SK-N-SH (cell line): ENCODE measurements at regions not wholly inside any gene's neighbourhood (a gene's known extent, or its start where the extent isn't known, plus 50 kb on each side); places are given as distances from the start of the nearest gene placed in this dataset.

Experiments
- CTCF ChIA-PET: fragments of 300-600, 350-600 bp; formaldehyde crosslinking; extraction: SDS; loops from one replicate; lab custom pipeline; 2021; lab: Yijun Ruan, JAX
- POLR2A ChIA-PET: fragments of 350-600 bp; sonication (Branson Sonifier 250); formaldehyde crosslinking; extraction: SDS; loops from one replicate; lab custom pipeline; 2020; ENCODE audit warnings: antibody characterized with exemption, inconsistent platforms; lab: Yijun Ruan, JAX
- DNase-seq: peaks from one replicate; pipeline ENCODE4 v3.0.0; 2012
- H2AFZ ChIP-seq: fragments of 200-600 bp; sonication (generic); 2 replicates; pipeline ENCODE4 v1.8.1; 2016; ENCODE audit warnings: antibody characterized with exemption, mild to moderate bottlenecking, low read depth
- H3F3A ChIP-seq: fragments of 200-600 bp; sonication (generic); replicated peaks from 2 replicates; pipeline ENCODE3; 2016; ENCODE audit warnings: antibody characterized with exemption, mild to moderate bottlenecking; ENCODE audit not compliant: insufficient read depth
- H3K27ac ChIP-seq, 2 experiments: fragments of 200-500 bp in 1 of 2; fragments of 200-600 bp in 1 of 2; sonication (Bioruptor generic) in 1 of 2; sonication (generic), shearing (Covaris generic) in 1 of 2; 2 replicates each; pipeline versions ENCODE4 v1.5.1 to v1.6.1; 2014 to 2016; ENCODE audit warnings: low read depth in 2 of 2, inconsistent platforms in 1 of 2, low read length in 1 of 2, mild to moderate bottlenecking in 1 of 2, mixed read lengths in 1 of 2
- H3K27me3 ChIP-seq: fragments of 200-600 bp; sonication (generic), shearing (Covaris generic); 2 replicates; pipeline ENCODE4 v1.6.1; 2016; ENCODE audit warnings: mixed run types; ENCODE audit not compliant: insufficient read depth
- H3K36me3 ChIP-seq, 2 experiments: fragments of 200-500 bp in 1 of 2; fragments of 200-600 bp in 1 of 2; sonication (Bioruptor generic) in 1 of 2; sonication (generic) in 1 of 2; replicated peaks in 1 of 2; 2 replicates each; pipeline versions ENCODE3 to v1.5.1; 2014 to 2016; ENCODE audit warnings: low read length in 1 of 2, mild to moderate bottlenecking in 1 of 2; ENCODE audit not compliant: insufficient read depth in 2 of 2, control insufficient read depth in 1 of 2
- H3K4me1 ChIP-seq, 2 experiments: fragments of 200-500 bp in 1 of 2; fragments of 200-600 bp in 1 of 2; sonication (Bioruptor generic) in 1 of 2; sonication (generic), shearing (Covaris generic) in 1 of 2; 2 replicates each; pipeline versions ENCODE4 v1.5.1 to v1.6.1; 2014 to 2016; ENCODE audit warnings: low read depth in 1 of 2, low read length in 1 of 2, mixed run types in 1 of 2; ENCODE audit not compliant: insufficient read depth in 2 of 2, control insufficient read depth in 1 of 2
- H3K4me2 ChIP-seq: fragments of 200-600 bp; sonication (generic), shearing (Covaris generic); 2 replicates; pipeline ENCODE4 v1.6.1; 2017; ENCODE audit warnings: mixed run types
- H3K4me3 ChIP-seq, 2 experiments: fragments of 200-500 bp in 1 of 2; fragments of 200-600 bp in 1 of 2; sonication (Bioruptor generic) in 1 of 2; sonication (generic), shearing (Covaris generic) in 1 of 2; 2 replicates each; pipeline versions ENCODE4 v1.5.1 to v1.8.1; 2014 to 2016; ENCODE audit warnings: low read depth in 2 of 2, inconsistent platforms in 1 of 2, low read length in 1 of 2, mild to moderate bottlenecking in 1 of 2, mixed read lengths in 1 of 2, moderate library complexity in 1 of 2
- H3K79me2 ChIP-seq: fragments of 200-600 bp; sonication (generic); 2 replicates; pipeline ENCODE4 v1.8.1; 2017; ENCODE audit warnings: mild to moderate bottlenecking; ENCODE audit not compliant: insufficient read depth
- H3K9ac ChIP-seq: fragments of 200-600 bp; sonication (generic); 2 replicates; pipeline ENCODE4 v1.6.1; 2017; ENCODE audit warnings: mixed run types
- H3K9me2 ChIP-seq: fragments of 200-600 bp; sonication (generic); 2 replicates; pipeline ENCODE4 v1.6.1; 2017; ENCODE audit warnings: mixed run types
- H3K9me3 ChIP-seq: fragments of 200-600 bp; sonication (generic); 2 replicates; pipeline ENCODE4 v1.6.1; 2017; ENCODE audit warnings: mixed run types, mild to moderate bottlenecking, moderate library complexity
- H4K20me1 ChIP-seq: fragments of 200-600 bp; sonication (generic); 2 replicates; pipeline ENCODE4 v1.6.1; 2017; ENCODE audit warnings: mild to moderate bottlenecking, mixed run types; ENCODE audit not compliant: insufficient read depth
- CHD2 ChIP-seq: fragments of 150-350 bp; IDR thresholded peaks from 2 replicates; pipeline ENCODE4 v1.6.1; 2018; ENCODE audit warnings: low read length; ENCODE audit not compliant: partially characterized antibody
- EP300 ChIP-seq, 2 experiments: IDR thresholded peaks; 2 replicates each; pipeline versions ENCODE4 v1.4.0 to v1.6.1; 2012; ENCODE audit warnings: borderline replicate concordance in 1 of 2, low read depth in 1 of 2, low read length in 1 of 2
- EZH2phosphoT487 ChIP-seq: fragments of 200-600 bp; sonication (generic); IDR thresholded peaks from 2 replicates; pipeline ENCODE4 v1.6.1; 2017; ENCODE audit warnings: low read depth, mixed run types, mild to moderate bottlenecking, antibody characterized with exemption, moderate library complexity, borderline replicate concordance
- FOSL2 ChIP-seq: IDR thresholded peaks from 2 replicates; pipeline ENCODE4 v1.4.0; 2012; ENCODE audit warnings: low read depth, mild to moderate bottlenecking, moderate library complexity, borderline replicate concordance
- MEF2A ChIP-seq: IDR thresholded peaks from 2 replicates; pipeline ENCODE4 v1.4.0; 2012; ENCODE audit warnings: low read depth, borderline replicate concordance
- RAD21 ChIP-seq: IDR thresholded peaks from 2 replicates; pipeline ENCODE4 v1.6.1; 2012; ENCODE audit warnings: mild to moderate bottlenecking, low read length
- RFX5 ChIP-seq: IDR thresholded peaks from 2 replicates; pipeline ENCODE4 v1.6.1; 2012; ENCODE audit warnings: mild to moderate bottlenecking, improper control_type of control experiment, low read length
- RXRA ChIP-seq: IDR thresholded peaks from 2 replicates; pipeline ENCODE4 v1.4.0; 2012; ENCODE audit warnings: low read depth, mild to moderate bottlenecking, borderline replicate concordance
- SMC3 ChIP-seq: IDR thresholded peaks from 2 replicates; pipeline ENCODE4 v1.6.1; 2012; ENCODE audit warnings: low read depth, low read length, improper control_type of control experiment
- TAF1 ChIP-seq: IDR thresholded peaks from 2 replicates; pipeline ENCODE4 v1.6.1; 2012; ENCODE audit warnings: low read depth, mild to moderate bottlenecking, low read length, moderate library complexity, borderline replicate concordance
- TEAD4 ChIP-seq: IDR thresholded peaks from 2 replicates; pipeline ENCODE4 v1.4.0; 2012; ENCODE audit warnings: mild to moderate bottlenecking, borderline replicate concordance; ENCODE audit not compliant: insufficient read depth
- YY1 ChIP-seq: IDR thresholded peaks from 2 replicates; pipeline ENCODE4 v1.4.0; 2012; ENCODE audit warnings: low read depth, mild to moderate bottlenecking
- WGBS: methylation state at CpG from one replicate; pipeline ENCODE4 v1.1.6; 2017; ENCODE audit warnings: low lambda C conversion rate; 5-methylcytosine and 5-hydroxymethylcytosine counted together
- TF ChIP-seq, protein P1 (sequence below): fragments of 150-350 bp; IDR thresholded peaks from 2 replicates; pipeline ENCODE4 v1.6.1; 2017; ENCODE audit warnings: antibody characterized with exemption, low read length, low read depth, borderline replicate concordance
- TF ChIP-seq, protein P2 (sequence below): IDR thresholded peaks from 2 replicates; pipeline ENCODE4 v1.4.0; 2012; ENCODE audit warnings: low read depth, borderline replicate concordance
- TF ChIP-seq, protein P3 (sequence below): fragments of 150-350 bp; IDR thresholded peaks from 2 replicates; pipeline ENCODE4 v1.6.1; 2016; ENCODE audit warnings: mild to moderate bottlenecking, low read depth, low read length
- TF ChIP-seq, protein P4 (sequence below): fragments of 200-600 bp; sonication (generic); IDR thresholded peaks from 2 replicates; pipeline ENCODE4 v1.6.1; 2017; ENCODE audit warnings: antibody characterized with exemption, mild to moderate bottlenecking, moderate library complexity

DNA sequence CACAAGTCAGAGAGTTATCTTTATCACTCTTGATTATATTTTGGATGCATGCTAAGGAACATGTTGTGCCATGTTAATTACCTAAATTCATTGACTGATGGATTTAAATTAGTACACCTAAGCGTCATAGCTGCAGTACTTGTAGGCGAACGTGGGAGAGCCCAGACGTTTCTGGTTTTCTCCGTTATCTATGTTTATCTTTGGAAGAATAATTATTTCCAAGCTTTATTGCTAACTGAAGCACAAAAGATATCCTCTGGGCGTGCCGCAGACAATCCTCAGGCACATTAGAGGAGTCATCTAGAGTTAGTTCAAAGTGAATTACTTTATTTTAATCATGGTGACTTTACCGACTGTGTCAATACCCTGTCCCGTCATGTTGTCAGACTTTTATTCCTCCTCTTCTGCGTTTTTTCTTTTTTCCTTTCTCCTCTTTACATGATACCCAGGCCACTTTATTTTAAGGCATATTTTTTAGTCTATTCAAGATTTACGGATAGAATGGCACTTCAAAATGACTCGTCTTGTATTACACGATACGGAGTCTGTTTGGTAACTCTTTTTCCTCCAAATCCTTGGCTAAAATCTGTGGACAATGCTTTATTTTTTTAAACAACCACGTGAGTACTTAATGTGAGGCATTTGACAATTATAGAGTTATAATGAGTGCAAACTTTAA is 632.0 kb upstream of the TENM3 start (continued):
- TF ChIP-seq, protein P1, sequence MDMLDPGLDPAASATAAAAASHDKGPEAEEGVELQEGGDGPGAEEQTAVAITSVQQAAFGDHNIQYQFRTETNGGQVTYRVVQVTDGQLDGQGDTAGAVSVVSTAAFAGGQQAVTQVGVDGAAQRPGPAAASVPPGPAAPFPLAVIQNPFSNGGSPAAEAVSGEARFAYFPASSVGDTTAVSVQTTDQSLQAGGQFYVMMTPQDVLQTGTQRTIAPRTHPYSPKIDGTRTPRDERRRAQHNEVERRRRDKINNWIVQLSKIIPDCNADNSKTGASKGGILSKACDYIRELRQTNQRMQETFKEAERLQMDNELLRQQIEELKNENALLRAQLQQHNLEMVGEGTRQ = no peak
- no peak for TF ChIP-seq RXRA
- TF ChIP-seq RFX5 = no peak

DNA sequence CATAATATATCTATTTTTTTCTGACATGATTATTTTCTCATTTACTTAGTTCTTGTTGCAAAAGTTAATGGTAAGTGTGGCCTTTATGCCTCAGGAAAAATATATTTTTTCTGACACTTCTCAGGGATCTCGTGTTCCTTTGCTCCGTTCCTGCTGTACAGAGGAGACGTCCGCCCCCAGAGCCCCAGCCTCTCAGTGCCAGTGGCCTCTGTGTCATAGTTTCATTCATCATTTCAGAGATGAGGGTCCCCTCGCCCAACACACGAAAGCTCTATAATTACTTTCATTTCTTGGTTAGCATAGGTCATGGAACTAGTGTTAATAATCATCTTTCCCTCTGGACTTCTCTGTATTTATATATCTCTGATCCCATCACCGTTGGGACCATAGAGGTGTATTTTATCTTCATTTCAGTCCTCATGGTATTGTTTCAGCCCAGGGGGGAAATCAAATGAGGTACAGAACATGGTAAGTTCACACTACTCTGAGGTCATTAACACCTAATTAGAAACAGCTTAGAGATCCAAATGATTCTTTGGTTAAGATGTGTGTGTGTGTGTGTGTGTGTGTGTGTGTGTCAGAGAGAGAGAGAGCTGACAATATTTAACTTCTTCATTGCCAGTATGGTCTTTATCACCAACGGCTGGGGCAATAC is 631.1 kb upstream of the TENM3 start:
- CTCF ChIA-PET = no interaction called here

More for the DNA sequence above, 631.1 kb upstream of the TENM3 start:
- TF ChIP-seq YY1 (no peak), EP300 (IDR thresholded peaks at IDR 0.05; ENCODE audit: borderline replicate concordance in 1 of 2, low read depth in 1 of 2, low read length in 1 of 2) (no peak), SMC3 (no peak), TAF1 (no peak), MEF2A (no peak), TEAD4 (no peak), CHD2 (no peak), FOSL2 (no peak), RAD21 (no peak), EZH2phosphoT487 (no peak), RFX5 (no peak)
- TF ChIP-seq, protein P2, sequence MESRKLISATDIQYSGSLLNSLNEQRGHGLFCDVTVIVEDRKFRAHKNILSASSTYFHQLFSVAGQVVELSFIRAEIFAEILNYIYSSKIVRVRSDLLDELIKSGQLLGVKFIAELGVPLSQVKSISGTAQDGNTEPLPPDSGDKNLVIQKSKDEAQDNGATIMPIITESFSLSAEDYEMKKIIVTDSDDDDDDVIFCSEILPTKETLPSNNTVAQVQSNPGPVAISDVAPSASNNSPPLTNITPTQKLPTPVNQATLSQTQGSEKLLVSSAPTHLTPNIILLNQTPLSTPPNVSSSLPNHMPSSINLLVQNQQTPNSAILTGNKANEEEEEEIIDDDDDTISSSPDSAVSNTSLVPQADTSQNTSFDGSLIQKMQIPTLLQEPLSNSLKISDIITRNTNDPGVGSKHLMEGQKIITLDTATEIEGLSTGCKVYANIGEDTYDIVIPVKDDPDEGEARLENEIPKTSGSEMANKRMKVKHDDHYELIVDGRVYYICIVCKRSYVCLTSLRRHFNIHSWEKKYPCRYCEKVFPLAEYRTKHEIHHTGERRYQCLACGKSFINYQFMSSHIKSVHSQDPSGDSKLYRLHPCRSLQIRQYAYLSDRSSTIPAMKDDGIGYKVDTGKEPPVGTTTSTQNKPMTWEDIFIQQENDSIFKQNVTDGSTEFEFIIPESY = no peak
- TF ChIP-seq, protein P3, sequence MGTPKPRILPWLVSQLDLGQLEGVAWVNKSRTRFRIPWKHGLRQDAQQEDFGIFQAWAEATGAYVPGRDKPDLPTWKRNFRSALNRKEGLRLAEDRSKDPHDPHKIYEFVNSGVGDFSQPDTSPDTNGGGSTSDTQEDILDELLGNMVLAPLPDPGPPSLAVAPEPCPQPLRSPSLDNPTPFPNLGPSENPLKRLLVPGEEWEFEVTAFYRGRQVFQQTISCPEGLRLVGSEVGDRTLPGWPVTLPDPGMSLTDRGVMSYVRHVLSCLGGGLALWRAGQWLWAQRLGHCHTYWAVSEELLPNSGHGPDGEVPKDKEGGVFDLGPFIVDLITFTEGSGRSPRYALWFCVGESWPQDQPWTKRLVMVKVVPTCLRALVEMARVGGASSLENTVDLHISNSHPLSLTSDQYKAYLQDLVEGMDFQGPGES = no peak
- TF ChIP-seq, protein P4, sequence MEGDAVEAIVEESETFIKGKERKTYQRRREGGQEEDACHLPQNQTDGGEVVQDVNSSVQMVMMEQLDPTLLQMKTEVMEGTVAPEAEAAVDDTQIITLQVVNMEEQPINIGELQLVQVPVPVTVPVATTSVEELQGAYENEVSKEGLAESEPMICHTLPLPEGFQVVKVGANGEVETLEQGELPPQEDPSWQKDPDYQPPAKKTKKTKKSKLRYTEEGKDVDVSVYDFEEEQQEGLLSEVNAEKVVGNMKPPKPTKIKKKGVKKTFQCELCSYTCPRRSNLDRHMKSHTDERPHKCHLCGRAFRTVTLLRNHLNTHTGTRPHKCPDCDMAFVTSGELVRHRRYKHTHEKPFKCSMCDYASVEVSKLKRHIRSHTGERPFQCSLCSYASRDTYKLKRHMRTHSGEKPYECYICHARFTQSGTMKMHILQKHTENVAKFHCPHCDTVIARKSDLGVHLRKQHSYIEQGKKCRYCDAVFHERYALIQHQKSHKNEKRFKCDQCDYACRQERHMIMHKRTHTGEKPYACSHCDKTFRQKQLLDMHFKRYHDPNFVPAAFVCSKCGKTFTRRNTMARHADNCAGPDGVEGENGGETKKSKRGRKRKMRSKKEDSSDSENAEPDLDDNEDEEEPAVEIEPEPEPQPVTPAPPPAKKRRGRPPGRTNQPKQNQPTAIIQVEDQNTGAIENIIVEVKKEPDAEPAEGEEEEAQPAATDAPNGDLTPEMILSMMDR = no peak
- no peaks in the 10 kb centered on the region for H3F3A ChIP-seq
- H3K9ac ChIP-seq = no peak overlapping the region
- H3K4me1 ChIP-seq = peaks cover 0 to 2% of the 10 kb centered on the region in 2 experiments; a peak in 1 of 4 replicates
- no peak overlapping the region for H3K27ac ChIP-seq
- no peaks in the 10 kb centered on the region for H3K36me3 ChIP-seq
- H3K4me3 ChIP-seq = no peak overlapping the region
- H3K9me2 ChIP-seq = no peaks in the 10 kb centered on the region
- no peaks in the 10 kb centered on the region for H3K79me2 ChIP-seq
- H3K27me3 ChIP-seq = no peaks in the 10 kb centered on the region
- H3K4me2 ChIP-seq = no peak overlapping the region
- WGBS = 67% methylated on average over 8 of the region's 8 CpGs
- POLR2A ChIA-PET = no interaction called here
- H3K9me3 ChIP-seq = no peaks in the 10 kb centered on the region
- no peak overlapping the region for H2AFZ ChIP-seq
- no peaks in the 10 kb centered on the region for H4K20me1 ChIP-seq
- DNase-seq = no peak
